Loucy (cell line): ENCODE measurements at regions not wholly inside any gene's neighbourhood (a gene's known extent, or its start where the extent isn't known, plus 50 kb on each side); places are given as distances from the start of the nearest gene placed in this dataset.

Experiments used
- EZH2phosphoT487 ChIP-seq: fragments of 200-600 bp; IDR thresholded peaks from 2 replicates; pipeline ENCODE4 v1.6.1; 2018; ENCODE audit warnings: antibody characterized with exemption, mild to moderate bottlenecking, moderate library complexity, borderline replicate concordance
- TF ChIP-seq, protein P1 (sequence below): fragments of 200-600 bp; sonication (generic); conservative IDR thresholded peaks from 2 replicates; pipeline ENCODE4 v1.5.1; 2014; ENCODE audit warnings: mild to moderate bottlenecking, antibody characterized with exemption, low read length

- TF ChIP-seq, protein P1, sequence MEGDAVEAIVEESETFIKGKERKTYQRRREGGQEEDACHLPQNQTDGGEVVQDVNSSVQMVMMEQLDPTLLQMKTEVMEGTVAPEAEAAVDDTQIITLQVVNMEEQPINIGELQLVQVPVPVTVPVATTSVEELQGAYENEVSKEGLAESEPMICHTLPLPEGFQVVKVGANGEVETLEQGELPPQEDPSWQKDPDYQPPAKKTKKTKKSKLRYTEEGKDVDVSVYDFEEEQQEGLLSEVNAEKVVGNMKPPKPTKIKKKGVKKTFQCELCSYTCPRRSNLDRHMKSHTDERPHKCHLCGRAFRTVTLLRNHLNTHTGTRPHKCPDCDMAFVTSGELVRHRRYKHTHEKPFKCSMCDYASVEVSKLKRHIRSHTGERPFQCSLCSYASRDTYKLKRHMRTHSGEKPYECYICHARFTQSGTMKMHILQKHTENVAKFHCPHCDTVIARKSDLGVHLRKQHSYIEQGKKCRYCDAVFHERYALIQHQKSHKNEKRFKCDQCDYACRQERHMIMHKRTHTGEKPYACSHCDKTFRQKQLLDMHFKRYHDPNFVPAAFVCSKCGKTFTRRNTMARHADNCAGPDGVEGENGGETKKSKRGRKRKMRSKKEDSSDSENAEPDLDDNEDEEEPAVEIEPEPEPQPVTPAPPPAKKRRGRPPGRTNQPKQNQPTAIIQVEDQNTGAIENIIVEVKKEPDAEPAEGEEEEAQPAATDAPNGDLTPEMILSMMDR: no peak
- no peak for TF ChIP-seq EZH2phosphoT487
These were observed 439.4 kb upstream of the CDH19 start for GRCh38 chr18:67043276-67043675.
